Astrocyte of the spinal cord (primary cell): ENCODE measurements at regions not wholly inside any gene's neighbourhood (a gene's known extent, or its start where the extent isn't known, plus 50 kb on each side); places are given as distances from the start of the nearest gene placed in this dataset.

Experiments used
- DNase-seq: peaks from one replicate; pipeline ENCODE4 v3.0.0; 2011; ENCODE audit warnings: low read depth, low spot score
- H3K4me3 ChIP-seq: 2 replicates; pipeline ENCODE4 v1.5.1; 2011; ENCODE audit warnings: low read depth, mild to moderate bottlenecking, low read length, moderate library complexity
- in situ Hi-C: cut with HindIII; loops from 2 replicates; pipeline ENCODE4 v1.10.0; 2017; ENCODE audit warnings: low sequenced_read_pairs
- TF ChIP-seq, protein P1 (sequence below): IDR thresholded peaks from 2 replicates; pipeline ENCODE4 v1.5.1; 2012; ENCODE audit warnings: low read depth, mild to moderate bottlenecking, low read length, inconsistent platforms

DNA sequence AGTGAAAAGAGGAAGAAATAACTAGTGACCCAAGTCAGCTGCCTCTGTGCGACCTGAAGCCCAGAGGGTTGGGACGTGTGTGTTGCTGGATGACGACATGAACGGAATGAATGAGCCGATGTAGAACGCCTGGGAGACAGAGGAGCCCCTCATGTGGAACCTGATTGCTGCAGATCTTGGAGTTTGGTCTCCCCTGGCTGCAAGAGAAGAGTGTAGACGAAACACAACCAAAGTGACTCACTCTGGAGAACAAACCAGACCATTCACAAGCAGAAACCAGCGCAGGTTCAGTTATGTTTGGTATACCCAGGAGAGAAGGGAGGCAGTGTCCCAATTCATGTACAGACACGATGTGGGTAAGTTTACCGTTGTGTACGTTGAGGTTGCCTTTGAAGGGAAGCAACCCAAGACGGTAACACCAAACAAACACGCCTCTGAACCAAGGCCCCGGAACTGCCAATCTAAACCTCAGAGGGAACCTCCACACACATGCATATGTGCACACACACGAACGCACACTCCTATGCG lies 265.9 kb downstream of the BMP7 start:
- no peak for DNase-seq
- in situ Hi-C loops, result no loop called here
- TF ChIP-seq, protein P1, sequence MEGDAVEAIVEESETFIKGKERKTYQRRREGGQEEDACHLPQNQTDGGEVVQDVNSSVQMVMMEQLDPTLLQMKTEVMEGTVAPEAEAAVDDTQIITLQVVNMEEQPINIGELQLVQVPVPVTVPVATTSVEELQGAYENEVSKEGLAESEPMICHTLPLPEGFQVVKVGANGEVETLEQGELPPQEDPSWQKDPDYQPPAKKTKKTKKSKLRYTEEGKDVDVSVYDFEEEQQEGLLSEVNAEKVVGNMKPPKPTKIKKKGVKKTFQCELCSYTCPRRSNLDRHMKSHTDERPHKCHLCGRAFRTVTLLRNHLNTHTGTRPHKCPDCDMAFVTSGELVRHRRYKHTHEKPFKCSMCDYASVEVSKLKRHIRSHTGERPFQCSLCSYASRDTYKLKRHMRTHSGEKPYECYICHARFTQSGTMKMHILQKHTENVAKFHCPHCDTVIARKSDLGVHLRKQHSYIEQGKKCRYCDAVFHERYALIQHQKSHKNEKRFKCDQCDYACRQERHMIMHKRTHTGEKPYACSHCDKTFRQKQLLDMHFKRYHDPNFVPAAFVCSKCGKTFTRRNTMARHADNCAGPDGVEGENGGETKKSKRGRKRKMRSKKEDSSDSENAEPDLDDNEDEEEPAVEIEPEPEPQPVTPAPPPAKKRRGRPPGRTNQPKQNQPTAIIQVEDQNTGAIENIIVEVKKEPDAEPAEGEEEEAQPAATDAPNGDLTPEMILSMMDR, result no peak
- H3K4me3 ChIP-seq, result no peak overlapping the region

DNA sequence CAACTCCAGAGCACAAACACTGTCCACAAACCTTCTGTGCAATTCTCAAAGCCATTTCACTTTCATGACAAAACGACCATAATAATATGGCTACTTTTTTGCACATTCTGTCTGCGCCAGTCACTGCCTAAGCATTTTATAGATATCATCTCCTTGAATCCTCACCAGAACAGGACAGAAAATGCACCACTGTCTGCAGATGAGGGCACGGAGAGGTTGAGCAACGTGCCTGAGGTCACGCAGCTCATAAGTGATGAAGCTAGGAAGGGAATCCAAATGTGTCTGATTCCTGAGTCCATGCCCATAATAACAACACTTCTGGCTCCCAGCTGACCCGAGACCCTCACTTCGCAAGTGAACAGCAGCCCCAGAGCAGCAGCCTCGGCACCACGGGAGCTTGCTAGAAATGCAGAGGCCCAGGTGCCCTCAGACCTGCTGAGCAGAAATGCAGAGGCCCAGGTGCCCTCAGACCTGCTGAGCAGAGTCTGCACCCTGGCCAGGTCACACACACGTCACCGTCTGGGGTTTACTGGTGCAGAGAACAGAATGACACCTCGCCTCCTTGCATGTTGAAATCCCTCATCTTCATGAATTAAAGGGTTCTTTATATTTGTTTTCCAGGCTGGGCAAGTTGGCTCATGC lies 265.2 kb downstream of the BMP7 start:
- no peak for DNase-seq
- TF ChIP-seq, protein P1, result no peak
- in situ Hi-C loops, result no loop called here
- H3K4me3 ChIP-seq, result no peak overlapping the region

DNA sequence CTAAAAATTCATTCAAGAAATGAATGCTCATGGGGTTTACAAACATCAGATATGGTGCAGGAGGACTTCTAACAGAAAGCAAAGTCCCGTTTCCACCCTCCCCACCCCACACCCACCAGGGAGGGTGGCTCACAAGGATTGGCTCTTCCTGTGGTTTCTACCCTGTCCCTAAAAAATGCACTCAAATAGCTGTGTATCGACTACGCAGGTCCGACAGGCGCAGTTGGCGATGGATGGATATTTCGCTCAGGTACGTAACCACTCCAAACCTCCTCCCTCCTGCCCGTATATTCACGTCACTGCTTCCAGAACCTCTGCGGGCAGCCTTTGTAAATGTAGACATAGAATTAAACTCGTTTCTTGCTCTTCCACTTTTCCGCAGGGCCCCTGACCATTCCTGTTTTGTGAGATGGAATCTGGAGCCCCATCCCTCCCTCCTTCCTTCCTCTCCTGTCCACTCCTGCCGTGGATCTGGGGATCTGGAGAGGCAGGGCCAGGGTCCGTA lies 264.3 kb downstream of the BMP7 start:
- TF ChIP-seq, protein P1, result no peak
- no peak overlapping the region for H3K4me3 ChIP-seq
- DNase-seq, result no peak
- in situ Hi-C loops, result no loop called here

DNA sequence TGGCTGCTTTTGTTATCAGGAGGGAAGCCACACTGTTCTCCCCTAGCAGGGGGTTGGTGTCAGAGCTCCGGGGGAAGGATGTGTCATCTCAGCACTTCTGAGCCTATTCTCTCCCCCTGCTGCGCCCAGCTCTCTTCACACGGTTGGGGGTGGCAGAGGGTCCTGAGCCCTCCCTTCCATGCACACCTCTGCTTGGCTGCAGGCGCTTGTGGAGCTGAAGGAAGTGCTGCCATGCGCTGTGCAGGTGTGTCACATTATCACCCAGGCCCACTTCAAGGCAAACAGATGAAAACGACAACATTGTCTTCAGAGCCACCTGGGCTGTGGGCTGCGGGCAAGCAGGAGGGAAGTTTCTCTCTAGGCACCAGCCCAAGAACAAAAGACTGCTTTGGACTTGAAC lies 263.4 kb downstream of the BMP7 start:
- H3K4me3 ChIP-seq, result no peak overlapping the region
- TF ChIP-seq, protein P1, result no peak
- DNase-seq, result no peak
- in situ Hi-C loops, result no loop called here

DNA sequence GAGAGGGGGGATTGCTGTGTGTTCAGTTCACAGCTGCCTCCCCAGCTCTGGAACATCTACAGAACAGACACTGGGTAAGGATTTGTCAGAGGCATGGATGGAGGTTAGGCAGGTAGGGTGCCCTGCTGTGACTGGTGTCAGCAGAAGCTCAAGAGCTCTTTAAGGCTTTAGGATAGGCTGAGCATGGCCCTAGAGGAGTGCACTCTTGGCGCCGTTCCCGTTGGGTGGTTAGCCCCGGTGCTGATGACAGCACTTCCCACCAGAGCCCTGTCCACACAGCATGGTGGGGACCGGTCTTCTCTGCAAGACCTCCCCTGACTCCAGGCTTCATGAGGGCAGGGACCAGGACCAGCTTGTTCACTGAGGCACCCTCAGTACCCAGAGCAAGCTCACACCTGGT lies 262.0 kb downstream of the BMP7 start:
- no peak for DNase-seq
- no peak overlapping the region for H3K4me3 ChIP-seq
- in situ Hi-C loops, result no loop called here
- TF ChIP-seq, protein P1, result no peak

DNA sequence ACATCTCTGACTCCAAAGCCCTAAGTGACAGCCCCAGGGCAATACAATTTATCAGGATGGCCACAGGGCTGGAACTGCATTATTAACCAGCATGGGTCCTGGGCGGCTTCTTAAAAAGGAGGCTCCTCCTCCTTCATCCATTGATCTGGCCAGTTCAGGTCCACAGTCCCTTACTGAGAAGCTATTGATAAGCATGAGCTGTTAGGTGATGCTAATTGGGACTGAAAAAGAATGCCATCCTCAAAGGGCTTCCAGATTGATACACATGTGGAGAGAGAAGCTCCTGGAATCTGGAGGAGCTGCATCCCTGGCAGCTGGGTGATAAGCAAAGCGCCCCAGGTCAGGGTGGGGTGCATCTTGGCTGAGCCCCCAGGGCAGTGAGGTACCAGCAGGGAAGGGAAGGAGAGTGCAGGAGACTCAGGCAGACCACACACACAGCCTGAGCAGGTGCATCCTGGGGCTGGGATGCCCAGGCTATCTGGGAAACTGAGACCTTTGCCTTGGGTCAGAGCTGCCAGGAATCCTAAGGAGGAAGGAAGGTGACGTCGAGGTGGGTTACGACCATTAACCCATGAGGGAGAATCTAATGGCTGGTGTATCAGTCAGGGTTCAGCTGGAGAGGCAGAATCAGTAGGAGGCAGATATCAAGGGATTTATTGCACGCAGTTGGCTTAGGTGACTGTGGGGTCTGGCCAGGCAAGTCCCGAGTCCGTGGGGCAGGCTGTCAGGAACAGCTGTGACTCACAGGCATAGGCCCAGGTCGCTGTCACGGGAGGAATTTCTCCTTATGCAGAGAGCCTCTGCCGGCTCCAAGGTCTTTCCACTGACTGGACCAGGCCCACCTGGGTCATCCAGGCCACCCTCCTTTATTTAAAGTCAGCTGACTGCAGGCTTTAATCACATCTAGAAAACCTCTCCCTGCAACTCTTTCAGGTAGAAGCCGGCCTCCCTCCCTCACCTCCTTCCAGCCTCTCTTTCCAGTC lies 261.2 kb downstream of the BMP7 start:
- no peak for DNase-seq
- TF ChIP-seq, protein P1, result no peak
- H3K4me3 ChIP-seq, result no peak overlapping the region
- in situ Hi-C loops, result no loop called here
